ENCODE measurements at regions not wholly inside any gene's neighbourhood (a gene's known extent, or its start where the extent isn't known, plus 50 kb on each side); places are given as distances from the start of the nearest gene placed in this dataset.

DNA sequence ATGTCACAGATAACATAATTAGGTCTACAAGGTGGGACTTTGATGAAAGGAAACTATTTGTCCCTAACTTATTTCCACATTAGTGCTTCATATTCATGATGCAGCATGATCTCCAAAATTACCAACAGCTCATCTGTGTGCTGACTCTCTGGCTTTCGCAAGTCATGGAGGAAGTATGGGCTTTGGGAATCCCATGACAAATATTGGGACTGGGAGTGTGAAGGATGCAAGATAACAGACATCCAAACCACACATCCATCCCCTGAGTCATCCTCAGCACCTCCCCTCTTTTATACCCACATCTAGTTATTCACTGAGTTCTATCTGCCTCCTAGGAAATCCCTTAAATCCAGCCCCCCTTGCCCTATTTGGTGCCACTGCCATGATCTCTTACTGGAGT is 102.8 kb upstream of the COL24A1 start:
- Histone ChIP-seq H3K36me3 (replicated peaks in 1 of 2) (no peaks in the 10 kb centered on the region), H3K4me3 (no peak overlapping the region), H3K4me1 (replicated peaks in 1 of 2) (no peaks in the 10 kb centered on the region), H3K9me3 (replicated peaks in 1 of 3) (no peaks in the 10 kb centered on the region), H3K27me3 (no peaks in the 10 kb centered on the region), H3K27ac (no peak overlapping the region)
- 75 to 100% (median 85%) methylated on average over 1 of the region's 1 CpG for WGBS, 4 donors
- no peak for DNase-seq
- intact Hi-C loops (cut with DNase I): no loop called here
- TF ChIP-seq POLR2A (IDR thresholded peaks at IDR 0.05): no peak
- TF ChIP-seq, protein P1, sequence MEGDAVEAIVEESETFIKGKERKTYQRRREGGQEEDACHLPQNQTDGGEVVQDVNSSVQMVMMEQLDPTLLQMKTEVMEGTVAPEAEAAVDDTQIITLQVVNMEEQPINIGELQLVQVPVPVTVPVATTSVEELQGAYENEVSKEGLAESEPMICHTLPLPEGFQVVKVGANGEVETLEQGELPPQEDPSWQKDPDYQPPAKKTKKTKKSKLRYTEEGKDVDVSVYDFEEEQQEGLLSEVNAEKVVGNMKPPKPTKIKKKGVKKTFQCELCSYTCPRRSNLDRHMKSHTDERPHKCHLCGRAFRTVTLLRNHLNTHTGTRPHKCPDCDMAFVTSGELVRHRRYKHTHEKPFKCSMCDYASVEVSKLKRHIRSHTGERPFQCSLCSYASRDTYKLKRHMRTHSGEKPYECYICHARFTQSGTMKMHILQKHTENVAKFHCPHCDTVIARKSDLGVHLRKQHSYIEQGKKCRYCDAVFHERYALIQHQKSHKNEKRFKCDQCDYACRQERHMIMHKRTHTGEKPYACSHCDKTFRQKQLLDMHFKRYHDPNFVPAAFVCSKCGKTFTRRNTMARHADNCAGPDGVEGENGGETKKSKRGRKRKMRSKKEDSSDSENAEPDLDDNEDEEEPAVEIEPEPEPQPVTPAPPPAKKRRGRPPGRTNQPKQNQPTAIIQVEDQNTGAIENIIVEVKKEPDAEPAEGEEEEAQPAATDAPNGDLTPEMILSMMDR (IDR thresholded peaks at IDR 0.05): no peak

DNA sequence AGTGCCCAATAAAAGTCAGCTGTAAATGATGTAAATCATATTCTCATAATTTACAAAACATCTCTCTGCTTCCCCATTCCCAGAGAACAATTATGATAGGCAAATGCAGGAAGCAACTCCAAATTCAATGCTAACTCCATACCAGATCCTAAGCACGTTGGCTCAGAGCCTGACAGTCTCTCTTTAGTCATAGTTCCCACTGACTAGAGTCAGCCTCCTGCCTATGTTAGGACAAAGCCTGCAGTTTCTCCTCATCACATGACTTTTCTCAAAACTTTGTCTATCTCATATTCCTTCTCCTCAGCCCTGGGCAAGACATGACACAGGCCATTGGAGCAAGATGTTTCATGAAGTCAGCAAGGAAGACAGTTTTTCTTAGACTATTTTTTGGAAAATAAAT is 101.5 kb upstream of the COL24A1 start:
- intact Hi-C loops (cut with DNase I): no loop called here
- Histone ChIP-seq H3K4me1 (replicated peaks in 1 of 2) (no peaks in the 10 kb centered on the region), H3K9me3 (replicated peaks in 1 of 3) (no peaks in the 10 kb centered on the region), H3K4me3 (no peak overlapping the region), H3K27me3 (no peaks in the 10 kb centered on the region), H3K27ac (no peak overlapping the region), H3K36me3 (replicated peaks in 1 of 2) (no peaks in the 10 kb centered on the region)
- 44 to 48% (median 47%) methylated on average over 1 of the region's 1 CpG for WGBS, 4 donors
- TF ChIP-seq, protein P1 (IDR thresholded peaks at IDR 0.05): no peak
- TF ChIP-seq POLR2A (IDR thresholded peaks at IDR 0.05): no peak
- no peak for DNase-seq

DNA sequence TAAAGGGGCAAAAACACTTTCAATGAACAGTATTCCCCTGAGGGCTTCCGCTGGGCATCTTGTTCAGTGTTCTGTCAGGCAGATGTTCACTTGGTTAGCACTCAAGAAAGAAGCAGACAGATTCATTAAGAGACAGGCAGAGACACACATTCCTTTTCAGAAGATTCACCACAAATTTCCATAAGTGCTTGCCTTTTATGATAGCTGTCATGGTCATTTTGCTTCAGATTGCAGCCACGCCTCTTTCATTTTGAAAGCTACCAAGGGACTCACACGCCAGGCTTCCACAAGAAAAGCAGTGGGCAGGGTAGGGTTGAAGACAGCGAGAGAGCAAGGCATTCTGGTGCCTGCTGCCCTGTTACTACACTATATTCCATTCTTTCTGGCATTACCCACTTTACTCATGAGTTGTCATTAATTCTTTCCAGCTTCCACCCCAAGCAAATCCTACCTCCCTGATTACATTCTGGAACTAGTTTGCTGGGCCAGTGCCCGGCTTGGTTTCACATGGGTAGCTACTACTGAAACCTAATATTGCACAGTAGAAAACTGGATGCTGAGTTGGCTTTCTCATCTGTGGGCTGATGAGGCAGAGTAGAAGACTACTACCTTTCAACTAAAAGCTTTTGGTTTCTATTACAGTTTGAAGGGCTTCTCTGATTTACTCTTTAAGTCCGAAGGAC is 91.2 kb upstream of the COL24A1 start:
- Histone ChIP-seq H3K36me3 (replicated peaks in 1 of 2) (no peaks in the 10 kb centered on the region), H3K4me3 (no peak overlapping the region), H3K9me3 (replicated peaks in 1 of 3) (no peaks in the 10 kb centered on the region), H3K27ac (no peak overlapping the region), H3K27me3 (no peaks in the 10 kb centered on the region), H3K4me1 (replicated peaks in 1 of 2) (no peaks in the 10 kb centered on the region)
- intact Hi-C loops (cut with DNase I): no loop called here
- no peak for TF ChIP-seq POLR2A (IDR thresholded peaks at IDR 0.05)
- TF ChIP-seq, protein P1 (IDR thresholded peaks at IDR 0.05): no peak
- no peak for DNase-seq
- 76 to 85% (median 80%) methylated on average over 6 of the region's 6 CpGs for WGBS, 4 donors

DNA sequence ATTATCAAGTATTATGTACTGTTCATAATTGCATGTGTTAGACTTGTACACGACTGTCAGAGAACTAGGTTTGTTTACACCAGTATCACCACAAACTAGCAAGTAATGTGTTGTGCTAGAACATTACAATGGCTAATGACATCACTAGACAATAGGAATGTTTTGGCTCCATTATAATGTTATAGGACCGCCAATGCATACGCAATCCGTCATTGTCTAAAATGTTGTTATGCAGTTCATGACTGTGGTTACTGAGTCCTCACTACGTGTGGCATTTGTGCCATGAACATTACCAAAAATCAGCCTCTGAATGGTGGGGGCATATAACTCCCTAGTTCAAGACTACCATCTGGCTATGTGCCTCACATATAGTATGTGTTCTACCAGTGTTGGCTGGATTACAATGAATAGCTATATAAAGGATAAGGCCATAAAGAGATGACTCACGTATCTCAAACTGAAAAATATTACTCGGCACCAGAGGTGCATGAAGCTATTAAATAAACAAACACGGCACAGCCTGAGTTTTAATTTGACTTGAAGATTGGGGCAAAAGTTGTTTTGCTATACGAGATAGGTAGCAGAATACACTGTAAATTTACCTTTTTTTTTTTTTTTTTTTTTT is 89.1 kb upstream of the COL24A1 start:
- intact Hi-C loops (cut with DNase I): no loop called here
- 78 to 89% (median 87%) methylated on average over 9 of the region's 9 CpGs for WGBS, 4 donors
- H3K36me3 ChIP-seq (replicated peaks in 1 of 2): no peaks in the 10 kb centered on the region
- no peak overlapping the region for H3K4me3 ChIP-seq
- TF ChIP-seq, protein P1 (IDR thresholded peaks at IDR 0.05): no peak
- no peak for TF ChIP-seq POLR2A (IDR thresholded peaks at IDR 0.05)
- no peak overlapping the region for H3K27ac ChIP-seq
- no peaks in the 10 kb centered on the region for H3K27me3 ChIP-seq
- H3K9me3 ChIP-seq (replicated peaks in 1 of 3): no peaks in the 10 kb centered on the region
- DNase-seq: no peak
- H3K4me1 ChIP-seq (replicated peaks in 1 of 2): no peaks in the 10 kb centered on the region

Data from adrenal gland (tissue), 9 donors.